ENCODE measurements at regions not wholly inside any gene's neighbourhood (a gene's known extent, or its start where the extent isn't known, plus 50 kb on each side); places are given as distances from the start of the nearest gene placed in this dataset.
"Not testable (repeated sequence)": the region's sequence is repeated elsewhere in the genome, so short reads cannot be mapped to it uniquely, and the experiment has no call there.

GRCh38 chr12:107826276-107826675, 51.8 kb downstream of the ASCL4 start:
- DNase-seq (ENCODE audit: low spot score): no peak

GRCh38 chr12:107829271-107829670, 54.8 kb downstream of the ASCL4 start:
- DNase-seq (ENCODE audit: low spot score): no peak

- DNase-seq (ENCODE audit: low spot score): no peak
Observed at GRCh38 chr12:107832441-107832840, 57.9 kb downstream of the ASCL4 start.

GRCh38 chr12:107840186-107840585, 65.7 kb downstream of the ASCL4 start:
- no peak for DNase-seq (ENCODE audit: low spot score)

GRCh38 chr12:107843351-107844311, 69.1 kb downstream of the ASCL4 start:
- DNase-seq (ENCODE audit: low spot score): no peak

GRCh38 chr12:107844312-107844921, 69.9 kb downstream of the ASCL4 start:
- DNase-seq (ENCODE audit: low spot score): no peak

GRCh38 chr12:107845226-107845979, 70.9 kb downstream of the ASCL4 start:
- no peak for DNase-seq (ENCODE audit: low spot score)

GRCh38 chr12:107845980-107846659, 71.6 kb downstream of the ASCL4 start:
- DNase-seq (ENCODE audit: low spot score): no peak

GRCh38 chr12:107847430-107847829, 72.9 kb downstream of the ASCL4 start:
- no peak for DNase-seq (ENCODE audit: low spot score)

GRCh38 chr12:107847830-107848229, 73.3 kb downstream of the ASCL4 start:
- no peak for DNase-seq (ENCODE audit: low spot score)

GRCh38 chr12:107853479-107853878, 79.0 kb downstream of the ASCL4 start:
- no peak for DNase-seq (ENCODE audit: low spot score)

GRCh38 chr12:107855471-107855870, 81.0 kb downstream of the ASCL4 start:
- no peak for DNase-seq (ENCODE audit: low spot score)

GRCh38 chr12:107856096-107856495, 81.6 kb downstream of the ASCL4 start:
- DNase-seq (ENCODE audit: low spot score): no peak

GRCh38 chr12:107857191-107857590, 82.7 kb downstream of the ASCL4 start:
- no peak for DNase-seq (ENCODE audit: low spot score)

- no peak for DNase-seq (ENCODE audit: low spot score)
Observed at GRCh38 chr12:107859367-107859766, 84.9 kb downstream of the ASCL4 start.

- no peak for DNase-seq (ENCODE audit: low spot score)
Observed at GRCh38 chr12:107864235-107864634, 89.7 kb downstream of the ASCL4 start.

GRCh38 chr12:107864727-107865126, 90.2 kb downstream of the ASCL4 start:
- DNase-seq (ENCODE audit: low spot score): not testable (repeated sequence)

- DNase-seq (ENCODE audit: low spot score): no peak
Observed at GRCh38 chr12:107873223-107873622, 98.7 kb downstream of the ASCL4 start.

GRCh38 chr12:107875786-107876185, 101.3 kb downstream of the ASCL4 start:
- no peak for DNase-seq (ENCODE audit: low spot score)

- DNase-seq (ENCODE audit: low spot score): peak; percentile 55
Observed at GRCh38 chr12:107884769-107885694, 110.5 kb downstream of the ASCL4 start.

- DNase-seq (ENCODE audit: low spot score): no peak
Observed at GRCh38 chr12:107888789-107889188, 114.3 kb downstream of the ASCL4 start.

Measured in kidney capillary endothelial cell (primary cell).